Trophoblast cell (in vitro differentiated cells and primary cell): ENCODE measurements at regions not wholly inside any gene's neighbourhood (a gene's known extent, or its start where the extent isn't known, plus 50 kb on each side); places are given as distances from the start of the nearest gene placed in this dataset.
A peak's percentile ranks its signal among the peaks of the same experiment; 100 is the strongest.

Experiments used
- DNase-seq, 2 donors: peaks; one replicate each; pipeline ENCODE4 v3.0.0-alpha.2; 2016
- H2AFZ ChIP-seq: 2 replicates; pipeline ENCODE4 v1.6.1; 2013; ENCODE audit warnings: low read length, moderate library complexity, mild to moderate bottlenecking; ENCODE audit not compliant: insufficient read depth, poor library complexity
- H2AK5ac ChIP-seq: 2 replicates; pipeline ENCODE4 v1.6.1; 2013; ENCODE audit warnings: mild to moderate bottlenecking, low read length
- H2BK120ac ChIP-seq: 2 replicates; pipeline ENCODE4 v1.6.1; 2013; ENCODE audit warnings: low read length, mild to moderate bottlenecking, moderate library complexity; ENCODE audit not compliant: insufficient read depth, poor library complexity
- H2BK12ac ChIP-seq: 2 replicates; pipeline ENCODE4 v1.6.1; 2013; ENCODE audit warnings: mild to moderate bottlenecking, low read length, moderate library complexity
- H2BK5ac ChIP-seq: 2 replicates; pipeline ENCODE4 v1.6.1; 2013; ENCODE audit warnings: low read length, low read depth, moderate library complexity, mild to moderate bottlenecking; ENCODE audit not compliant: poor library complexity
- H3K14ac ChIP-seq: 2 replicates; pipeline ENCODE4 v1.6.1; 2013; ENCODE audit warnings: mild to moderate bottlenecking, low read length
- H3K18ac ChIP-seq: 2 replicates; pipeline ENCODE4 v1.6.1; 2013; ENCODE audit warnings: mild to moderate bottlenecking, low read length
- H3K23ac ChIP-seq: 2 replicates; pipeline ENCODE4 v1.6.1; 2013; ENCODE audit warnings: low read length
- H3K27ac ChIP-seq: 2 replicates; pipeline ENCODE4 v1.5.1; 2013; ENCODE audit warnings: low read depth, mild to moderate bottlenecking, inconsistent platforms, low read length, moderate library complexity
- H3K27me3 ChIP-seq: 2 replicates; pipeline ENCODE4 v1.6.1; 2013; ENCODE audit warnings: inconsistent platforms, mild to moderate bottlenecking, low read length, moderate library complexity; ENCODE audit not compliant: insufficient read depth
- H3K36me3 ChIP-seq, 2 experiments: 1 replicate in 1 of 2; 2 replicates in 1 of 2; pipeline ENCODE4 v1.6.1; 2013; ENCODE audit warnings: low read length in 2 of 2, mild to moderate bottlenecking in 2 of 2, moderate library complexity in 1 of 2; ENCODE audit not compliant: insufficient read depth in 2 of 2, control insufficient read depth in 1 of 2
- H3K4ac ChIP-seq: 2 replicates; pipeline ENCODE4 v1.6.1; 2013; ENCODE audit warnings: low read depth, mild to moderate bottlenecking, low read length, moderate library complexity
- H3K4me1 ChIP-seq, 2 experiments: 1 replicate in 1 of 2; 2 replicates in 1 of 2; pipeline ENCODE4 v1.6.1; 2013; ENCODE audit warnings: low read length in 2 of 2, mild to moderate bottlenecking in 2 of 2, moderate library complexity in 1 of 2; ENCODE audit not compliant: insufficient read depth in 2 of 2, control insufficient read depth in 1 of 2
- H3K4me2 ChIP-seq: 2 replicates; pipeline ENCODE4 v1.6.1; 2013; ENCODE audit warnings: inconsistent platforms, mild to moderate bottlenecking, low read length, moderate library complexity
- H3K4me3 ChIP-seq: 2 replicates; pipeline ENCODE4 v1.5.1; 2013; ENCODE audit warnings: mild to moderate bottlenecking, low read depth, low read length, inconsistent platforms
- H3K79me1 ChIP-seq: one replicate; pipeline ENCODE4 v1.6.1; 2013; ENCODE audit warnings: low read length
- H3K79me2 ChIP-seq: 2 replicates; pipeline ENCODE4 v1.6.1; 2013; ENCODE audit warnings: low read length, mild to moderate bottlenecking; ENCODE audit not compliant: control insufficient read depth, insufficient read depth, poor library complexity
- H3K9ac ChIP-seq: 2 replicates; pipeline ENCODE4 v1.6.1; 2013; ENCODE audit warnings: mild to moderate bottlenecking, low read length
- H3K9me3 ChIP-seq: 2 replicates; pipeline ENCODE4 v1.6.1; 2013; ENCODE audit warnings: low read depth, mild to moderate bottlenecking, control low read depth, inconsistent platforms, low read length; ENCODE audit not compliant: insufficient read depth
- H4K12ac ChIP-seq: 2 replicates; pipeline ENCODE4 v1.6.1; 2013; ENCODE audit warnings: low read depth, mild to moderate bottlenecking, low read length, moderate library complexity
- H4K8ac ChIP-seq: 2 replicates; pipeline ENCODE4 v1.6.1; 2013; ENCODE audit warnings: low read depth, mild to moderate bottlenecking, low read length, moderate library complexity
- H4K91ac ChIP-seq: one replicate; pipeline ENCODE4 v1.6.1; 2013; ENCODE audit warnings: low read depth, mild to moderate bottlenecking, low read length, moderate library complexity
- WGBS: extraction: QIAGEN DNeasy Blood & Tissue Kit; methylation state at CpG from one replicate; pipeline ENCODE4 v1.1.7; 2013; ENCODE audit warnings: missing lambda C conversion rate; ENCODE audit not compliant: insufficient read length, insufficient coverage; ENCODE audit errors: extremely low coverage; 5-methylcytosine and 5-hydroxymethylcytosine counted together

GRCh38 chr2:151157000-151157735 is 104.5 kb downstream of the RBM43 start:
- Histone ChIP-seq H2BK5ac (no peak overlapping the region), H2BK120ac (no peak overlapping the region), H4K8ac (no peak overlapping the region), H3K27ac (no peak overlapping the region), H3K27me3 (no peaks in the 10 kb centered on the region), H3K79me2 (no peaks in the 10 kb centered on the region), H3K4me2 (no peak overlapping the region), H3K18ac (no peak overlapping the region), H4K12ac (no peak overlapping the region), H3K4me3 (no peak overlapping the region), H3K23ac (no peak overlapping the region), H3K79me1 (no peaks in the 10 kb centered on the region), H3K4ac (no peak overlapping the region), H2AK5ac (no peak overlapping the region), H3K36me3 (no peaks in the 10 kb centered on the region), H2AFZ (no peak overlapping the region), H4K91ac (no peak overlapping the region), H2BK12ac (no peak overlapping the region), H3K9ac (no peak overlapping the region), H3K4me1 (no peaks in the 10 kb centered on the region), H3K9me3 (no peaks in the 10 kb centered on the region), H3K14ac (no peak overlapping the region)
- peak in 1 of 2 donors; percentile 2 for DNase-seq
- no CpG with 5 or more reads among the region's 5 CpGs for WGBS

- no peak overlapping the region for H3K4me2 ChIP-seq
- no peak overlapping the region for H3K4me3 ChIP-seq
- no peak overlapping the region for H3K9ac ChIP-seq
- H4K12ac ChIP-seq, result no peak overlapping the region
- H3K9me3 ChIP-seq, result no peaks in the 10 kb centered on the region
- no peak overlapping the region for H4K91ac ChIP-seq
- no peak overlapping the region for H2BK12ac ChIP-seq
- no peaks in the 10 kb centered on the region for H3K4me1 ChIP-seq
- H3K79me1 ChIP-seq, result no peaks in the 10 kb centered on the region
- no peak overlapping the region for H2BK5ac ChIP-seq
- WGBS, result no CpG with 5 or more reads among the region's 2 CpGs
- no peak overlapping the region for H2AFZ ChIP-seq
- no peaks in the 10 kb centered on the region for H3K27me3 ChIP-seq
- H3K27ac ChIP-seq, result no peak overlapping the region
- no peak overlapping the region for H3K14ac ChIP-seq
- no peak overlapping the region for H3K23ac ChIP-seq
- no peak for DNase-seq
- H3K36me3 ChIP-seq, result no peaks in the 10 kb centered on the region
- no peak overlapping the region for H2AK5ac ChIP-seq
- H3K4ac ChIP-seq, result no peak overlapping the region
- no peak overlapping the region for H3K18ac ChIP-seq
- no peak overlapping the region for H2BK120ac ChIP-seq
- no peaks in the 10 kb centered on the region for H3K79me2 ChIP-seq
- no peak overlapping the region for H4K8ac ChIP-seq
These were observed 105.2 kb downstream of the RBM43 start for GRCh38 chr2:151156431-151156830.

- Histone ChIP-seq H3K4ac (no peak overlapping the region), H2BK5ac (no peak overlapping the region), H3K79me1 (no peaks in the 10 kb centered on the region), H4K91ac (no peak overlapping the region), H3K27me3 (no peaks in the 10 kb centered on the region), H3K36me3 (no peaks in the 10 kb centered on the region), H3K9me3 (no peaks in the 10 kb centered on the region), H3K4me3 (no peak overlapping the region), H3K23ac (no peak overlapping the region), H3K27ac (no peak overlapping the region), H3K18ac (no peak overlapping the region), H2AK5ac (no peak overlapping the region), H3K9ac (no peak overlapping the region), H2AFZ (no peak overlapping the region), H3K4me1 (no peaks in the 10 kb centered on the region), H2BK12ac (no peak overlapping the region), H3K79me2 (no peaks in the 10 kb centered on the region), H3K14ac (no peak overlapping the region), H2BK120ac (no peak overlapping the region), H4K8ac (no peak overlapping the region), H3K4me2 (no peak overlapping the region), H4K12ac (no peak overlapping the region)
- DNase-seq, result peak in 1 of 2 donors; percentile 9
These were observed 108.1 kb downstream of the RBM43 start for GRCh38 chr2:151153601-151154000.

- Histone ChIP-seq H4K12ac (no peak overlapping the region), H2AFZ (no peak overlapping the region), H3K4ac (no peak overlapping the region), H3K4me1 (no peaks in the 10 kb centered on the region), H2BK120ac (no peak overlapping the region), H3K4me2 (no peak overlapping the region), H3K27me3 (no peaks in the 10 kb centered on the region), H3K79me2 (no peaks in the 10 kb centered on the region), H3K14ac (no peak overlapping the region), H3K18ac (no peak overlapping the region), H3K36me3 (no peaks in the 10 kb centered on the region), H3K9me3 (no peaks in the 10 kb centered on the region), H4K91ac (no peak overlapping the region), H2BK12ac (no peak overlapping the region), H3K4me3 (no peak overlapping the region), H2AK5ac (no peak overlapping the region), H4K8ac (no peak overlapping the region), H3K27ac (no peak overlapping the region), H3K9ac (no peak overlapping the region), H3K23ac (no peak overlapping the region), H2BK5ac (no peak overlapping the region), H3K79me1 (no peaks in the 10 kb centered on the region)
- no peak for DNase-seq
- WGBS, result no CpG with 5 or more reads among the region's 3 CpGs
These were observed 111.0 kb downstream of the RBM43 start for GRCh38 chr2:151150331-151151320.
